ENCODE measurements at regions not wholly inside any gene's neighbourhood (a gene's known extent, or its start where the extent isn't known, plus 50 kb on each side); places are given as distances from the start of the nearest gene placed in this dataset.

DNA sequence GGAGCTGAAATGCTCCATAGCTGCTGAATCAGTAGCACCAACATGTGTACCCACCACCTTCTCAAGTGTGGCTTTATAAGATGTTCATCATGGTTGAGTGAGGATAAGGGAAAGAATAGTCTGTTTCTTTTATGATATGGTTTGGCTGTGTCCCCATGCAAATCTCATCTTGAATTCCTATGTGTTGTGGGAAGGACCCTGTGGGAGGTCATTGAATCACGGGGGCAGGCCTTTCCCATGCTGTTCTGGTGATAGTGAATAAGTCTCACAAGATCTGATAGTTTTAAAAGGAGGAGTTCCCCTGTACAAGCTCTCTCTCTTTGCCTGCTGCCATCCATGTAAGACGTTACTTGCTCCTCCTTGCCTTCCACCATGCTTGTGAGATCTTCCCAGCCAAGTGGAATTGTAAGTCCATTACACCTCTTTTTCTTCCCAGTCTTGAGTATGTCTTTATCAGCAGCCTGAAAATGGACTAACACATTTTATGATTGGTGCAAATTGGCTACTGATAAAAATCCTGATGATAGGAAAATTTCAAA, 799.9 kb downstream of the TNS3 start:
- H3K27me3 ChIP-seq (ENCODE audit: insufficient read depth, poor library complexity, severe bottlenecking) = no peaks in the 10 kb centered on the region
- DNase-seq (ENCODE audit: low spot score) = no peak
- H3K4me1 ChIP-seq (ENCODE audit: insufficient read depth, poor library complexity, severe bottlenecking) = peaks cover 31% of the 10 kb centered on the region
- H3K4me3 ChIP-seq (ENCODE audit: severe bottlenecking) = no peak overlapping the region
- TF ChIP-seq, protein P1, sequence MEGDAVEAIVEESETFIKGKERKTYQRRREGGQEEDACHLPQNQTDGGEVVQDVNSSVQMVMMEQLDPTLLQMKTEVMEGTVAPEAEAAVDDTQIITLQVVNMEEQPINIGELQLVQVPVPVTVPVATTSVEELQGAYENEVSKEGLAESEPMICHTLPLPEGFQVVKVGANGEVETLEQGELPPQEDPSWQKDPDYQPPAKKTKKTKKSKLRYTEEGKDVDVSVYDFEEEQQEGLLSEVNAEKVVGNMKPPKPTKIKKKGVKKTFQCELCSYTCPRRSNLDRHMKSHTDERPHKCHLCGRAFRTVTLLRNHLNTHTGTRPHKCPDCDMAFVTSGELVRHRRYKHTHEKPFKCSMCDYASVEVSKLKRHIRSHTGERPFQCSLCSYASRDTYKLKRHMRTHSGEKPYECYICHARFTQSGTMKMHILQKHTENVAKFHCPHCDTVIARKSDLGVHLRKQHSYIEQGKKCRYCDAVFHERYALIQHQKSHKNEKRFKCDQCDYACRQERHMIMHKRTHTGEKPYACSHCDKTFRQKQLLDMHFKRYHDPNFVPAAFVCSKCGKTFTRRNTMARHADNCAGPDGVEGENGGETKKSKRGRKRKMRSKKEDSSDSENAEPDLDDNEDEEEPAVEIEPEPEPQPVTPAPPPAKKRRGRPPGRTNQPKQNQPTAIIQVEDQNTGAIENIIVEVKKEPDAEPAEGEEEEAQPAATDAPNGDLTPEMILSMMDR (IDR thresholded peaks at IDR 0.05; ENCODE audit: poor library complexity, severe bottlenecking) = no peak
- H3K27ac ChIP-seq (ENCODE audit: poor library complexity, severe bottlenecking) = no peak overlapping the region
- no peaks in the 10 kb centered on the region for H3K9me3 ChIP-seq (ENCODE audit: severe bottlenecking)
- no peaks in the 10 kb centered on the region for H3K36me3 ChIP-seq (ENCODE audit: low read depth)
- ATAC-seq (ENCODE audit: low read depth) = no peak

DNA sequence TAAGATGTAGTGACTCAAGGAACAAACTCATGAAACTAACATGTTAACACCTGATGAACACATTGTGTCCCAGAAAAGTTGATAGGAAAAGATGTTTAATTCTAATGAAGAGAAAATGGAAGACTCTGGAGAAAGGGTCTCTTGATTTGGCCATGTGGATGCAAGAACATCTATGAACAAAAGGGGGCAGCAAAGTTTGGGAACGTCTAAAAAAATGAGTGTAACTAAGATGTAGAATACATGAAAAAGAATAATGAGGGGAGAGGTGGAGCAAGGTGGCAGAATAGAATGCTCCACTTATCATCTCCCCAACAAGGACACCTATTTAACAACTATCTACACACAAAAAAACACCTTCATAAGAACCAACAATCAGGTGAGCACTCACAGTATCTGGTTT, 805.1 kb downstream of the TNS3 start:
- H3K9me3 ChIP-seq (ENCODE audit: severe bottlenecking) = no peaks in the 10 kb centered on the region
- no peak overlapping the region for H3K4me3 ChIP-seq (ENCODE audit: severe bottlenecking)
- ATAC-seq (ENCODE audit: low read depth) = no peak
- DNase-seq (ENCODE audit: low spot score) = no peak
- H3K27ac ChIP-seq (ENCODE audit: poor library complexity, severe bottlenecking) = no peak overlapping the region
- no peaks in the 10 kb centered on the region for H3K27me3 ChIP-seq (ENCODE audit: insufficient read depth, poor library complexity, severe bottlenecking)
- H3K4me1 ChIP-seq (ENCODE audit: insufficient read depth, poor library complexity, severe bottlenecking) = no peaks in the 10 kb centered on the region
- TF ChIP-seq, protein P1 (IDR thresholded peaks at IDR 0.05; ENCODE audit: poor library complexity, severe bottlenecking) = peak; percentile 46
- no peaks in the 10 kb centered on the region for H3K36me3 ChIP-seq (ENCODE audit: low read depth)

DNA sequence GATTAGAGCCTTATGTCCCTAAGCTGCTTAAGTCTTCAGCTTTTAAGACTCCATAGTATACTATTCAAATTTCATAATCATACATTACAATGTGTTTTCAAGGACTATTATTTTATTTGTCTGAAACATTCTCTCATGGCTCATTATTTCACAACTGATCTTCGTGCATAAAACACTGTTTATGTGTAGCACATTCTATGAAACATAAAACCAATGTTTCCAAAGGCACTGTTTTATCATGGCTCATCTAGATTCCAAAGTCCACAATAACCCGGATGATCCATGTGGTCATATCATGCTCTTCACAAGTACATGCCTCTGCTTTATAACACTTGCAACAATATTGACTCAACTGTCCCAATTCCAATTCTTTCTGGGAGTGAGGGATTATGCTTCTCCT, 806.1 kb downstream of the TNS3 start:
- Histone ChIP-seq H3K27me3 (ENCODE audit: insufficient read depth, poor library complexity, severe bottlenecking) (no peaks in the 10 kb centered on the region), H3K27ac (ENCODE audit: poor library complexity, severe bottlenecking) (no peak overlapping the region), H3K36me3 (ENCODE audit: low read depth) (no peaks in the 10 kb centered on the region), H3K4me3 (ENCODE audit: severe bottlenecking) (no peak overlapping the region), H3K4me1 (ENCODE audit: insufficient read depth, poor library complexity, severe bottlenecking) (no peaks in the 10 kb centered on the region), H3K9me3 (ENCODE audit: severe bottlenecking) (no peaks in the 10 kb centered on the region)
- DNase-seq (ENCODE audit: low spot score) (no peak), ATAC-seq (ENCODE audit: low read depth) (no peak)
- TF ChIP-seq, protein P1 (IDR thresholded peaks at IDR 0.05; ENCODE audit: poor library complexity, severe bottlenecking) = no peak

DNA sequence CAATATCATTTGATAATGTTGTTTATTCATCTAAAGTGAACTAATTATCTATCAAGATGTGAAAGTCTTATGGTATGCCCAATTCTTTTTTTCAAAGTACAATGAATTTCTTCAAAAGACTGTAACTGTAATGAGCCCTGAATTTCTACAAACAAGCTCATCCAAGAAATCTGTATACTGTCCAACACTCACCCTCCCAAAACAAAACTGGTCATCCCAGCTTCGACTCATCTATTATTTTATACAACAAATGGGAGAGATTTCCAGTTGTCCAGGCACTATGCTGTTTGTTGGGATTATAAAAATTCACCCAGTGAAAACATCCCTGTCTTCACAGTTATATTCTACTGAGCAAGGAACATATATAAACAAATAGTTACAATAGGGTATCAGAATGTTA, 806.9 kb downstream of the TNS3 start:
- Histone ChIP-seq H3K4me3 (ENCODE audit: severe bottlenecking) (no peak overlapping the region), H3K27ac (ENCODE audit: poor library complexity, severe bottlenecking) (no peak overlapping the region), H3K27me3 (ENCODE audit: insufficient read depth, poor library complexity, severe bottlenecking) (no peaks in the 10 kb centered on the region), H3K4me1 (ENCODE audit: insufficient read depth, poor library complexity, severe bottlenecking) (no peaks in the 10 kb centered on the region), H3K9me3 (ENCODE audit: severe bottlenecking) (no peaks in the 10 kb centered on the region), H3K36me3 (ENCODE audit: low read depth) (no peaks in the 10 kb centered on the region)
- ATAC-seq (ENCODE audit: low read depth) (no peak), DNase-seq (ENCODE audit: low spot score) (no peak)
- TF ChIP-seq, protein P1 (IDR thresholded peaks at IDR 0.05; ENCODE audit: poor library complexity, severe bottlenecking) = no peak

DNA sequence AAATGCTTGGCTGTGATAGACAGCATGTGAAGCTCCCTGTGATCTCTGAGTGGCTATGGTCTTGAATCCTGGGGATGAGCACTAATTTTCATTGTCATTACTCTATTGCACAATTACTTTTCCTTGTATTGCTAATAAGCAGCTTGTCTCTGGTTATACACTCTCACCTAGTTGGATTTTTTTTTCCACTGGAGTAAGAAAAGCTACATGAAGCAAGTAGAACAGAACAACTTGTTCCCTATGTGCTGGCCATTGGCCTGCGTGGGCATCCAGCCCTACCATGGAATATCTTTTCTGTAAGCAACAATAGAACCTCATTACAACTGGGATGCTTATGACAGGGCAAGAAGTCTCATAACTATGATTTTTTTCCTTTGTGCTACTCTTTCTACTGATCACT, 807.4 kb downstream of the TNS3 start:
- H3K4me1 ChIP-seq (ENCODE audit: insufficient read depth, poor library complexity, severe bottlenecking) = no peaks in the 10 kb centered on the region
- no peaks in the 10 kb centered on the region for H3K9me3 ChIP-seq (ENCODE audit: severe bottlenecking)
- no peaks in the 10 kb centered on the region for H3K27me3 ChIP-seq (ENCODE audit: insufficient read depth, poor library complexity, severe bottlenecking)
- no peak overlapping the region for H3K27ac ChIP-seq (ENCODE audit: poor library complexity, severe bottlenecking)
- H3K4me3 ChIP-seq (ENCODE audit: severe bottlenecking) = no peak overlapping the region
- ATAC-seq (ENCODE audit: low read depth) (no peak), DNase-seq (ENCODE audit: low spot score) (no peak)
- TF ChIP-seq, protein P1 (IDR thresholded peaks at IDR 0.05; ENCODE audit: poor library complexity, severe bottlenecking) = no peak
- no peaks in the 10 kb centered on the region for H3K36me3 ChIP-seq (ENCODE audit: low read depth)
